ENCODE measurements at regions not wholly inside any gene's neighbourhood (a gene's known extent, or its start where the extent isn't known, plus 50 kb on each side); places are given as distances from the start of the nearest gene placed in this dataset.

DNA sequence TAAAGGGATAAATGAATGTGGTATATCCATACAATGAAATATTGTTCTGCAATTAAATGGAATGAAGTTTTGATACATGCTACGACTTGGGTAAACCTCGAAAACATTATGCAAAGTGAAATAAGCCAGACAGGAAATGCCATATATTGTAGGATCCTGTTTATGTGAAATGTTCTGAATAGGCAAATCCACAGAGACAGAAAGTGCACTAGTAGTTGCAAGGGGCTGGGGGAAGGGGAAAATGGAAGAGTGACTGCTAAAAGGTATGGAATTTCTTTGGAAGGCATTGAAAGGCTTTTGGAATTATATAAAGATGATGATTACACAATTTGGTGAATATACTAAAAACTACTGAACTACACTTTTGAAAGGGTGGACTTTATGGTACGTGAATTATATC, 97.0 kb downstream of the FOXD1 start:
- H3K9me3 Mint-ChIP-seq (ENCODE audit: unreplicated experiment), result no peaks in the 10 kb centered on the region
- H3K36me3 Mint-ChIP-seq (ENCODE audit: insufficient read depth, unreplicated experiment), result no peaks in the 10 kb centered on the region

DNA sequence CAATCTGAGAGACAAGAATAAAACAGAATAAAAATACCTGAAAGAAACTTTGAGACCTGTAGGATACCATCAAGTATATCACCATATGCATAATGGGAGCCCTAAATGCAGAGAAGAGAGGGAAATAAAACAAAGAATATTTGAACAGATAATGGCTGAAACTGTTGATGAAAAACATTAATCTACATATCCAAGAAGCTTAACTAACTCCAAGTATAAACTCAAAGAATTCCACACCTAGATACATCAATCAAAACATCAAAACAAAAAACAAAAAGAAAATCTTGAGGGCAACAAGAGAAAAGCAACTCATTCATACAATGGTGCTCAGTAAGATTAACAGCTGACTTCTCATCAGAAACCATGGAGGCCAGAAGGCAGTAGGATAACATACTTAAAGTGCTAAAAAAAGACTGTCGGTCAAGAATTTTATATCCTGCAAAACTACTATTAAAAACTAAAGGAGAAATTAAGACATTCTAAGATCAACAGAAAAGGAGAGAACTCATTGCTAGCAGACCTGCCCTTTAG, 101.6 kb downstream of the FOXD1 start:
- Mint-ChIP-seq H3K27ac (ENCODE audit: low read depth, unreplicated experiment) (no peak overlapping the region), H3K36me3 (ENCODE audit: insufficient read depth, unreplicated experiment) (no peaks in the 10 kb centered on the region), H3K27me3 (ENCODE audit: insufficient read depth, unreplicated experiment) (no peaks in the 10 kb centered on the region), H3K9me3 (ENCODE audit: unreplicated experiment) (peaks cover 7% of the 10 kb centered on the region), H3K4me3 (ENCODE audit: unreplicated experiment) (no peak overlapping the region), H3K4me1 (ENCODE audit: insufficient read depth, unreplicated experiment) (no peaks in the 10 kb centered on the region)
- no TSS peak for BruUV-seq (replicated peaks)
- POLR2A ChIA-PET, result interaction anchor here (1.3 kb wide), 2 partner anchors 42 to 105 kb away, joined by 3 to 4 read pairs; no protein-coding TSS in a partner anchor
- DNase-seq (ENCODE audit: unreplicated experiment), result no peak
- TF ChIP-seq, protein P1, sequence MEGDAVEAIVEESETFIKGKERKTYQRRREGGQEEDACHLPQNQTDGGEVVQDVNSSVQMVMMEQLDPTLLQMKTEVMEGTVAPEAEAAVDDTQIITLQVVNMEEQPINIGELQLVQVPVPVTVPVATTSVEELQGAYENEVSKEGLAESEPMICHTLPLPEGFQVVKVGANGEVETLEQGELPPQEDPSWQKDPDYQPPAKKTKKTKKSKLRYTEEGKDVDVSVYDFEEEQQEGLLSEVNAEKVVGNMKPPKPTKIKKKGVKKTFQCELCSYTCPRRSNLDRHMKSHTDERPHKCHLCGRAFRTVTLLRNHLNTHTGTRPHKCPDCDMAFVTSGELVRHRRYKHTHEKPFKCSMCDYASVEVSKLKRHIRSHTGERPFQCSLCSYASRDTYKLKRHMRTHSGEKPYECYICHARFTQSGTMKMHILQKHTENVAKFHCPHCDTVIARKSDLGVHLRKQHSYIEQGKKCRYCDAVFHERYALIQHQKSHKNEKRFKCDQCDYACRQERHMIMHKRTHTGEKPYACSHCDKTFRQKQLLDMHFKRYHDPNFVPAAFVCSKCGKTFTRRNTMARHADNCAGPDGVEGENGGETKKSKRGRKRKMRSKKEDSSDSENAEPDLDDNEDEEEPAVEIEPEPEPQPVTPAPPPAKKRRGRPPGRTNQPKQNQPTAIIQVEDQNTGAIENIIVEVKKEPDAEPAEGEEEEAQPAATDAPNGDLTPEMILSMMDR (IDR thresholded peaks at IDR 0.05; ENCODE audit: unreplicated experiment), result no peak
- CTCF ChIA-PET, result no interaction called here
- intact Hi-C loops (cut with micrococcal nuclease), result no loop called here

More for the DNA sequence above, 97.0 kb downstream of the FOXD1 start:
- DNase-seq (ENCODE audit: unreplicated experiment), result no peak
- Mint-ChIP-seq H3K4me3 (ENCODE audit: unreplicated experiment) (no peak overlapping the region), H3K4me1 (ENCODE audit: insufficient read depth, unreplicated experiment) (no peaks in the 10 kb centered on the region), H3K27ac (ENCODE audit: low read depth, unreplicated experiment) (no peak overlapping the region), H3K27me3 (ENCODE audit: insufficient read depth, unreplicated experiment) (no peaks in the 10 kb centered on the region)
- ChIA-PET POLR2A (no interaction called here), CTCF (interaction anchor here (1.5 kb wide), 1 partner anchor 136 kb away, joined by 5 read pairs; no protein-coding TSS in a partner anchor)
- TF ChIP-seq, protein P1 (IDR thresholded peaks at IDR 0.05; ENCODE audit: unreplicated experiment), result no peak
- no TSS peak for BruUV-seq (replicated peaks)
- intact Hi-C loops (cut with micrococcal nuclease), result no loop called here

DNA sequence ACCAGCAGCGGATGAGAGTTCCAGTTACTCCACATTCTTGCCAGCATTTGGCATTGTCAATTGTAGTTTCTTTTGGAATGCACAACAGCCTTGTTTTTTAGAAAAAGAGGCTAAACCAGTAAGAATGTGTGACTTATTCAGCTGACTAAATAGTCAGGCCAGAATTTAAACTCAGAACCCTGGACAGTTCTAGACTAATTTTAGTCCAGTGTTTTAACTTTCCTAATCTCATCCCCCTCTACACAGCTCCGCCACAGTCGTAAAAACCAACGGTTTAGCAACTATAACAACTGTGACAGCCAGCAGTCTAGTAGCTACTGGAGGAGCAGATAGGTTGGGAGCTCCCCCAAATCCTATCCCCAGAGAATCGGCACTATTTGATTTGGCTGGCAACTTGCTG, 103.7 kb downstream of the FOXD1 start:
- Mint-ChIP-seq H3K4me3 (ENCODE audit: unreplicated experiment) (no peak overlapping the region), H3K27me3 (ENCODE audit: insufficient read depth, unreplicated experiment) (no peaks in the 10 kb centered on the region), H3K4me1 (ENCODE audit: insufficient read depth, unreplicated experiment) (no peaks in the 10 kb centered on the region), H3K27ac (ENCODE audit: low read depth, unreplicated experiment) (no peak overlapping the region), H3K9me3 (ENCODE audit: unreplicated experiment) (peaks cover 7% of the 10 kb centered on the region), H3K36me3 (ENCODE audit: insufficient read depth, unreplicated experiment) (no peaks in the 10 kb centered on the region)
- TF ChIP-seq, protein P1 (IDR thresholded peaks at IDR 0.05; ENCODE audit: unreplicated experiment), result no peak
- no peak for DNase-seq (ENCODE audit: unreplicated experiment)
- ChIA-PET POLR2A (no interaction called here), CTCF (interaction anchor here (0.6 to 1.2 kb wide), 5 partner anchors 19 to 129 kb away, joined by 3 to 5 read pairs (median 3); no protein-coding TSS in a partner anchor)
- intact Hi-C loops (cut with micrococcal nuclease), result no loop called here
- BruUV-seq (replicated peaks), result no TSS peak

DNA sequence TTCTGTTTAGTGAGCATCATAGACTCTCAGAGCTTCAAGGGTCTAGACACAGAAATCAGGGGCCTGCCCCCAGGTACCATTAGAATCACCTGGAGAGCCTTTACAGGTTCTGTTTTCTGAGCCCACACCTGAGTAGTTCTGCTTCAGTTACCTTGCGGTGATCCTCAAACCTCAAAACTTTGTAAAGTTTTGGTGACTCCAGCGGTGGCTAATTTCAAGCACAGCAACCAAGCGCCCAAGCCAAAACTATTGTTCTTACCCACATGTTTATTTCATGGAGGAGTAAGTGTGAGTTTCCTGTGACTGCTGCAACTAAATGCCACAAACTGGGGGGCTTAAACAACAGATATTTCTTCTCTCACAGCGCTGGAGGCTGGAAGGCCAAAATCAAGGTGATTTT, 108.9 kb downstream of the FOXD1 start:
- no peak for DNase-seq (ENCODE audit: unreplicated experiment)
- CTCF ChIA-PET, result no interaction called here
- intact Hi-C loops (cut with micrococcal nuclease), result no loop called here
- Mint-ChIP-seq H3K27ac (ENCODE audit: low read depth, unreplicated experiment) (no peak overlapping the region), H3K27me3 (ENCODE audit: insufficient read depth, unreplicated experiment) (no peaks in the 10 kb centered on the region), H3K9me3 (ENCODE audit: unreplicated experiment) (no peaks in the 10 kb centered on the region), H3K4me1 (ENCODE audit: insufficient read depth, unreplicated experiment) (no peaks in the 10 kb centered on the region), H3K36me3 (ENCODE audit: insufficient read depth, unreplicated experiment) (peaks cover 5% of the 10 kb centered on the region), H3K4me3 (ENCODE audit: unreplicated experiment) (no peak overlapping the region)
- POLR2A ChIA-PET, result no interaction called here
- no TSS peak for BruUV-seq (replicated peaks)
- TF ChIP-seq, protein P1 (IDR thresholded peaks at IDR 0.05; ENCODE audit: unreplicated experiment), result no peak
